ENCODE measurements at regions not wholly inside any gene's neighbourhood (a gene's known extent, or its start where the extent isn't known, plus 50 kb on each side); places are given as distances from the start of the nearest gene placed in this dataset.

DNA sequence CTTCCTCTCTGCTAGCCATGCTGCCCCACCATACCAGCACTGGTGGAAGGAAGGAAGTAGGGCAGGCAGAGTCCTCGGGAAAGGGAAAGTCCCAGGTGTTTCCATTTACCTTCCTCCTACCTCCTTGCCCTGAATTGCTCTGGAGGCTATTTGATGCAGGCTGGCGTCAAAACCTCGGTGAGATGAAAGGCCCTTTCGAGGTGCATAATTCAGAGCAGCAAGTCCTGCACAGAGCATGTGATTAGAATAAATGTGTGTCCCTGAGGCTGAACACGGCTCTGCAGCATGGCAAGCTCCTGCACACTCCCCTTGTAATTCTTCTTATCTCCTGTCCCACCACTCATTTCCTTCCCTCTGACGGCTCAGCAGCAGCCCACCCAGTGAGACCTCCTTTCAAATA is 98.7 kb upstream of the LRFN2 start:
- CTCF ChIA-PET, result no interaction called here
- ATAC-seq (no peak), DNase-seq (ENCODE audit: low spot score) (no peak)
- no peak overlapping the region for H3K27ac Mint-ChIP-seq
- peaks cover 5% of the 10 kb centered on the region; the same call in 1 of the 2 replicates for H3K4me1 Mint-ChIP-seq
- no peak overlapping the region for H3K4me3 Mint-ChIP-seq
- POLR2A ChIA-PET, result no interaction called here
- no peak for TF ChIP-seq ZNF416 (CRISPR knock-in tag; IDR thresholded peaks at IDR 0.05)
- TF ChIP-seq, protein P1, sequence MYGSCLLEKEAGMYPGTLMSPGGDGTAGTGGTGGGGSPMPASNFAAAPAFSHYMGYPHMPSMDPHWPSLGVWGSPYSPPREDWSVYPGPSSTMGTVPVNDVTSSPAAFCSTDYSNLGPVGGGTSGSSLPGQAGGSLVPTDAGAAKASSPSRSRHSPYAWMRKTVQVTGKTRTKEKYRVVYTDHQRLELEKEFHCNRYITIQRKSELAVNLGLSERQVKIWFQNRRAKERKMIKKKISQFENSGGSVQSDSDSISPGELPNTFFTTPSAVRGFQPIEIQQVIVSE (CRISPR knock-in tag; IDR thresholded peaks at IDR 0.05; ENCODE audit: borderline replicate concordance), result no peak
- TF ChIP-seq, protein P2, sequence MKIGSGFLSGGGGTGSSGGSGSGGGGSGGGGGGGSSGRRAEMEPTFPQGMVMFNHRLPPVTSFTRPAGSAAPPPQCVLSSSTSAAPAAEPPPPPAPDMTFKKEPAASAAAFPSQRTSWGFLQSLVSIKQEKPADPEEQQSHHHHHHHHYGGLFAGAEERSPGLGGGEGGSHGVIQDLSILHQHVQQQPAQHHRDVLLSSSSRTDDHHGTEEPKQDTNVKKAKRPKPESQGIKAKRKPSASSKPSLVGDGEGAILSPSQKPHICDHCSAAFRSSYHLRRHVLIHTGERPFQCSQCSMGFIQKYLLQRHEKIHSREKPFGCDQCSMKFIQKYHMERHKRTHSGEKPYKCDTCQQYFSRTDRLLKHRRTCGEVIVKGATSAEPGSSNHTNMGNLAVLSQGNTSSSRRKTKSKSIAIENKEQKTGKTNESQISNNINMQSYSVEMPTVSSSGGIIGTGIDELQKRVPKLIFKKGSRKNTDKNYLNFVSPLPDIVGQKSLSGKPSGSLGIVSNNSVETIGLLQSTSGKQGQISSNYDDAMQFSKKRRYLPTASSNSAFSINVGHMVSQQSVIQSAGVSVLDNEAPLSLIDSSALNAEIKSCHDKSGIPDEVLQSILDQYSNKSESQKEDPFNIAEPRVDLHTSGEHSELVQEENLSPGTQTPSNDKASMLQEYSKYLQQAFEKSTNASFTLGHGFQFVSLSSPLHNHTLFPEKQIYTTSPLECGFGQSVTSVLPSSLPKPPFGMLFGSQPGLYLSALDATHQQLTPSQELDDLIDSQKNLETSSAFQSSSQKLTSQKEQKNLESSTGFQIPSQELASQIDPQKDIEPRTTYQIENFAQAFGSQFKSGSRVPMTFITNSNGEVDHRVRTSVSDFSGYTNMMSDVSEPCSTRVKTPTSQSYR (CRISPR knock-in tag; IDR thresholded peaks at IDR 0.05), result no peak
- TF ChIP-seq NR1H2 (CRISPR knock-in tag; IDR thresholded peaks at IDR 0.05), result no peak
- TF ChIP-seq IRF2 (CRISPR knock-in tag; IDR thresholded peaks at IDR 0.05; ENCODE audit: borderline replicate concordance, low read depth), result no peak
- TF ChIP-seq MYBL2 (CRISPR knock-in tag; IDR thresholded peaks at IDR 0.05), result no peak
- no peak for TF ChIP-seq RORB (CRISPR knock-in tag; IDR thresholded peaks at IDR 0.05)
- TF ChIP-seq GRHL2 (CRISPR knock-in tag; IDR thresholded peaks at IDR 0.05; ENCODE audit: insufficient replicate concordance, severe bottlenecking), result no peak
- no peak for TF ChIP-seq TCF7 (CRISPR knock-in tag; IDR thresholded peaks at IDR 0.05; ENCODE audit: low read depth)
- no peak for TF ChIP-seq NFATC4 (CRISPR knock-in tag; IDR thresholded peaks at IDR 0.05)
- TF ChIP-seq, protein P3, sequence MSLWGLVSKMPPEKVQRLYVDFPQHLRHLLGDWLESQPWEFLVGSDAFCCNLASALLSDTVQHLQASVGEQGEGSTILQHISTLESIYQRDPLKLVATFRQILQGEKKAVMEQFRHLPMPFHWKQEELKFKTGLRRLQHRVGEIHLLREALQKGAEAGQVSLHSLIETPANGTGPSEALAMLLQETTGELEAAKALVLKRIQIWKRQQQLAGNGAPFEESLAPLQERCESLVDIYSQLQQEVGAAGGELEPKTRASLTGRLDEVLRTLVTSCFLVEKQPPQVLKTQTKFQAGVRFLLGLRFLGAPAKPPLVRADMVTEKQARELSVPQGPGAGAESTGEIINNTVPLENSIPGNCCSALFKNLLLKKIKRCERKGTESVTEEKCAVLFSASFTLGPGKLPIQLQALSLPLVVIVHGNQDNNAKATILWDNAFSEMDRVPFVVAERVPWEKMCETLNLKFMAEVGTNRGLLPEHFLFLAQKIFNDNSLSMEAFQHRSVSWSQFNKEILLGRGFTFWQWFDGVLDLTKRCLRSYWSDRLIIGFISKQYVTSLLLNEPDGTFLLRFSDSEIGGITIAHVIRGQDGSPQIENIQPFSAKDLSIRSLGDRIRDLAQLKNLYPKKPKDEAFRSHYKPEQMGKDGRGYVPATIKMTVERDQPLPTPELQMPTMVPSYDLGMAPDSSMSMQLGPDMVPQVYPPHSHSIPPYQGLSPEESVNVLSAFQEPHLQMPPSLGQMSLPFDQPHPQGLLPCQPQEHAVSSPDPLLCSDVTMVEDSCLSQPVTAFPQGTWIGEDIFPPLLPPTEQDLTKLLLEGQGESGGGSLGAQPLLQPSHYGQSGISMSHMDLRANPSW (CRISPR knock-in tag; conservative IDR thresholded peaks at IDR 0.05; ENCODE audit: low read depth), result no peak
- TF ChIP-seq ZNF396 (CRISPR knock-in tag; IDR thresholded peaks at IDR 0.05; ENCODE audit: borderline replicate concordance), result no peak
- TF ChIP-seq, protein P4, sequence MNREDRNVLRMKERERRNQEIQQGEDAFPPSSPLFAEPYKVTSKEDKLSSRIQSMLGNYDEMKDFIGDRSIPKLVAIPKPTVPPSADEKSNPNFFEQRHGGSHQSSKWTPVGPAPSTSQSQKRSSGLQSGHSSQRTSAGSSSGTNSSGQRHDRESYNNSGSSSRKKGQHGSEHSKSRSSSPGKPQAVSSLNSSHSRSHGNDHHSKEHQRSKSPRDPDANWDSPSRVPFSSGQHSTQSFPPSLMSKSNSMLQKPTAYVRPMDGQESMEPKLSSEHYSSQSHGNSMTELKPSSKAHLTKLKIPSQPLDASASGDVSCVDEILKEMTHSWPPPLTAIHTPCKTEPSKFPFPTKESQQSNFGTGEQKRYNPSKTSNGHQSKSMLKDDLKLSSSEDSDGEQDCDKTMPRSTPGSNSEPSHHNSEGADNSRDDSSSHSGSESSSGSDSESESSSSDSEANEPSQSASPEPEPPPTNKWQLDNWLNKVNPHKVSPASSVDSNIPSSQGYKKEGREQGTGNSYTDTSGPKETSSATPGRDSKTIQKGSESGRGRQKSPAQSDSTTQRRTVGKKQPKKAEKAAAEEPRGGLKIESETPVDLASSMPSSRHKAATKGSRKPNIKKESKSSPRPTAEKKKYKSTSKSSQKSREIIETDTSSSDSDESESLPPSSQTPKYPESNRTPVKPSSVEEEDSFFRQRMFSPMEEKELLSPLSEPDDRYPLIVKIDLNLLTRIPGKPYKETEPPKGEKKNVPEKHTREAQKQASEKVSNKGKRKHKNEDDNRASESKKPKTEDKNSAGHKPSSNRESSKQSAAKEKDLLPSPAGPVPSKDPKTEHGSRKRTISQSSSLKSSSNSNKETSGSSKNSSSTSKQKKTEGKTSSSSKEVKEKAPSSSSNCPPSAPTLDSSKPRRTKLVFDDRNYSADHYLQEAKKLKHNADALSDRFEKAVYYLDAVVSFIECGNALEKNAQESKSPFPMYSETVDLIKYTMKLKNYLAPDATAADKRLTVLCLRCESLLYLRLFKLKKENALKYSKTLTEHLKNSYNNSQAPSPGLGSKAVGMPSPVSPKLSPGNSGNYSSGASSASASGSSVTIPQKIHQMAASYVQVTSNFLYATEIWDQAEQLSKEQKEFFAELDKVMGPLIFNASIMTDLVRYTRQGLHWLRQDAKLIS (CRISPR knock-in tag; IDR thresholded peaks at IDR 0.05; ENCODE audit: borderline replicate concordance), result no peak
- TF ChIP-seq, protein P5, sequence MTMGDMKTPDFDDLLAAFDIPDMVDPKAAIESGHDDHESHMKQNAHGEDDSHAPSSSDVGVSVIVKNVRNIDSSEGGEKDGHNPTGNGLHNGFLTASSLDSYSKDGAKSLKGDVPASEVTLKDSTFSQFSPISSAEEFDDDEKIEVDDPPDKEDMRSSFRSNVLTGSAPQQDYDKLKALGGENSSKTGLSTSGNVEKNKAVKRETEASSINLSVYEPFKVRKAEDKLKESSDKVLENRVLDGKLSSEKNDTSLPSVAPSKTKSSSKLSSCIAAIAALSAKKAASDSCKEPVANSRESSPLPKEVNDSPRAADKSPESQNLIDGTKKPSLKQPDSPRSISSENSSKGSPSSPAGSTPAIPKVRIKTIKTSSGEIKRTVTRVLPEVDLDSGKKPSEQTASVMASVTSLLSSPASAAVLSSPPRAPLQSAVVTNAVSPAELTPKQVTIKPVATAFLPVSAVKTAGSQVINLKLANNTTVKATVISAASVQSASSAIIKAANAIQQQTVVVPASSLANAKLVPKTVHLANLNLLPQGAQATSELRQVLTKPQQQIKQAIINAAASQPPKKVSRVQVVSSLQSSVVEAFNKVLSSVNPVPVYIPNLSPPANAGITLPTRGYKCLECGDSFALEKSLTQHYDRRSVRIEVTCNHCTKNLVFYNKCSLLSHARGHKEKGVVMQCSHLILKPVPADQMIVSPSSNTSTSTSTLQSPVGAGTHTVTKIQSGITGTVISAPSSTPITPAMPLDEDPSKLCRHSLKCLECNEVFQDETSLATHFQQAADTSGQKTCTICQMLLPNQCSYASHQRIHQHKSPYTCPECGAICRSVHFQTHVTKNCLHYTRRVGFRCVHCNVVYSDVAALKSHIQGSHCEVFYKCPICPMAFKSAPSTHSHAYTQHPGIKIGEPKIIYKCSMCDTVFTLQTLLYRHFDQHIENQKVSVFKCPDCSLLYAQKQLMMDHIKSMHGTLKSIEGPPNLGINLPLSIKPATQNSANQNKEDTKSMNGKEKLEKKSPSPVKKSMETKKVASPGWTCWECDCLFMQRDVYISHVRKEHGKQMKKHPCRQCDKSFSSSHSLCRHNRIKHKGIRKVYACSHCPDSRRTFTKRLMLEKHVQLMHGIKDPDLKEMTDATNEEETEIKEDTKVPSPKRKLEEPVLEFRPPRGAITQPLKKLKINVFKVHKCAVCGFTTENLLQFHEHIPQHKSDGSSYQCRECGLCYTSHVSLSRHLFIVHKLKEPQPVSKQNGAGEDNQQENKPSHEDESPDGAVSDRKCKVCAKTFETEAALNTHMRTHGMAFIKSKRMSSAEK (CRISPR knock-in tag; IDR thresholded peaks at IDR 0.05; ENCODE audit: borderline replicate concordance), result no peak
- TF ChIP-seq FOXJ3 (CRISPR knock-in tag; IDR thresholded peaks at IDR 0.05; ENCODE audit: borderline replicate concordance), result no peak
- peaks cover 5% of the 10 kb centered on the region; the same call in 1 of the 2 replicates for H3K36me3 Mint-ChIP-seq
- H3K27me3 Mint-ChIP-seq (ENCODE audit: low read depth), result peaks cover 15% of the 10 kb centered on the region; the same call in 1 of the 2 replicates
- H3K9me3 Mint-ChIP-seq, result peaks cover 10% of the 10 kb centered on the region
